H1 (cell line): ENCODE measurements at regions not wholly inside any gene's neighbourhood (a gene's known extent, or its start where the extent isn't known, plus 50 kb on each side); places are given as distances from the start of the nearest gene placed in this dataset.

Source experiments
- ASH2L ChIP-seq: fragments of 200-600, 300-600 bp; sonication (generic); IDR thresholded peaks from one replicate; pipeline ENCODE4 v1.7.1; 2017; ENCODE audit warnings: low read length
- BACH1 ChIP-seq: IDR thresholded peaks from 2 replicates; pipeline ENCODE4 v1.6.1; 2012; ENCODE audit warnings: low read length, improper control_type of control experiment
- CBX8 ChIP-seq: fragments of 300-800, 300-1000 bp; sonication (generic); IDR thresholded peaks from 2 replicates; pipeline ENCODE4 v1.7.1; 2016; ENCODE audit warnings: low read depth, low read length, borderline replicate concordance
- CHD7 ChIP-seq: fragments of 300-600 bp; sonication (generic); IDR thresholded peaks from 2 replicates; pipeline ENCODE4 v1.7.1; 2012; ENCODE audit warnings: low read length, moderate library complexity, mild to moderate bottlenecking, inconsistent platforms; ENCODE audit not compliant: insufficient replicate concordance
- CTCF ChIP-seq, 3 experiments: IDR thresholded peaks; 1 replicate in 2 of 3; 2 replicates in 1 of 3; pipeline versions ENCODE4 v1.5.1 to v1.6.1; 2011; ENCODE audit warnings: low read length in 3 of 3, mild to moderate bottlenecking in 3 of 3, inconsistent platforms in 2 of 3, low read depth in 1 of 3, moderate library complexity in 1 of 3; ENCODE audit not compliant: insufficient read depth in 1 of 3; ENCODE audit errors: control extremely low read depth in 1 of 3
- MAX ChIP-seq: IDR thresholded peaks from 2 replicates; pipeline ENCODE4 v1.6.1; 2012; ENCODE audit warnings: inconsistent platforms
- SIRT6 ChIP-seq: IDR thresholded peaks from one replicate; pipeline ENCODE4 v1.7.1; 2012; ENCODE audit warnings: low read length, inconsistent platforms
- TEAD4 ChIP-seq: IDR thresholded peaks from 2 replicates; pipeline ENCODE4 v1.6.1; 2012; ENCODE audit warnings: low read depth, low read length, inconsistent platforms, mixed read lengths
- TF ChIP-seq, protein P1 (sequence below): IDR thresholded peaks from 2 replicates; pipeline ENCODE4 v1.6.1; 2011; ENCODE audit warnings: low read depth, mild to moderate bottlenecking, low read length; ENCODE audit not compliant: insufficient read depth

GRCh38 chr11:98029832-98030231 is 990.9 kb upstream of the CNTN5 start (continued):
- TF ChIP-seq CHD7 (no peak), CBX8 (no peak), MAX (no peak), TEAD4 (no peak), BACH1 (no peak), CTCF (IDR thresholded peaks at IDR 0.05; ENCODE audit: control extremely low read depth in 1 of 3, insufficient read depth in 1 of 3, low read depth in 1 of 3, low read length in 3 of 3) (no peak), SIRT6 (no peak), ASH2L (no peak)
- TF ChIP-seq, protein P1, sequence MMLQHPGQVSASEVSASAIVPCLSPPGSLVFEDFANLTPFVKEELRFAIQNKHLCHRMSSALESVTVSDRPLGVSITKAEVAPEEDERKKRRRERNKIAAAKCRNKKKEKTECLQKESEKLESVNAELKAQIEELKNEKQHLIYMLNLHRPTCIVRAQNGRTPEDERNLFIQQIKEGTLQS, result no peak
